OCI-LY7 (cell line): ENCODE measurements at regions not wholly inside any gene's neighbourhood (a gene's known extent, or its start where the extent isn't known, plus 50 kb on each side); places are given as distances from the start of the nearest gene placed in this dataset.
"Not testable (repeated sequence)": the region's sequence is repeated elsewhere in the genome, so short reads cannot be mapped to it uniquely, and the experiment has no call there.

ENCODE experiments used
- EZH2phosphoT487 ChIP-seq: fragments of 200-600 bp; sonication (generic); IDR thresholded peaks from 2 replicates; pipeline ENCODE4 v1.6.1; 2018; ENCODE audit warnings: low read depth, borderline replicate concordance, mild to moderate bottlenecking, mixed run types, antibody characterized with exemption, low read length, moderate library complexity, mixed read lengths
- TF ChIP-seq, protein P1 (sequence below): fragments of 200-600 bp; sonication (generic); conservative IDR thresholded peaks from 2 replicates; pipeline ENCODE4 v1.5.1; 2014; ENCODE audit warnings: mild to moderate bottlenecking, antibody characterized with exemption, low read length, moderate library complexity, mixed read lengths

- TF ChIP-seq, protein P1, sequence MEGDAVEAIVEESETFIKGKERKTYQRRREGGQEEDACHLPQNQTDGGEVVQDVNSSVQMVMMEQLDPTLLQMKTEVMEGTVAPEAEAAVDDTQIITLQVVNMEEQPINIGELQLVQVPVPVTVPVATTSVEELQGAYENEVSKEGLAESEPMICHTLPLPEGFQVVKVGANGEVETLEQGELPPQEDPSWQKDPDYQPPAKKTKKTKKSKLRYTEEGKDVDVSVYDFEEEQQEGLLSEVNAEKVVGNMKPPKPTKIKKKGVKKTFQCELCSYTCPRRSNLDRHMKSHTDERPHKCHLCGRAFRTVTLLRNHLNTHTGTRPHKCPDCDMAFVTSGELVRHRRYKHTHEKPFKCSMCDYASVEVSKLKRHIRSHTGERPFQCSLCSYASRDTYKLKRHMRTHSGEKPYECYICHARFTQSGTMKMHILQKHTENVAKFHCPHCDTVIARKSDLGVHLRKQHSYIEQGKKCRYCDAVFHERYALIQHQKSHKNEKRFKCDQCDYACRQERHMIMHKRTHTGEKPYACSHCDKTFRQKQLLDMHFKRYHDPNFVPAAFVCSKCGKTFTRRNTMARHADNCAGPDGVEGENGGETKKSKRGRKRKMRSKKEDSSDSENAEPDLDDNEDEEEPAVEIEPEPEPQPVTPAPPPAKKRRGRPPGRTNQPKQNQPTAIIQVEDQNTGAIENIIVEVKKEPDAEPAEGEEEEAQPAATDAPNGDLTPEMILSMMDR = not testable (repeated sequence)
- TF ChIP-seq EZH2phosphoT487 = not testable (repeated sequence)
Measured at GRCh38 chr9:62874745-62875599, 1685.1 kb downstream of the SPATA31A7 start.
